Prostate gland (tissue), 2 donors: ENCODE measurements at regions not wholly inside any gene's neighbourhood (a gene's known extent, or its start where the extent isn't known, plus 50 kb on each side); places are given as distances from the start of the nearest gene placed in this dataset.
"Not testable (repeated sequence)": the region's sequence is repeated elsewhere in the genome, so short reads cannot be mapped to it uniquely, and the experiment has no call there.

Source experiments
- POLR2A ChIP-seq: fragments of 450-650 bp; IDR thresholded peaks from one replicate; pipeline ENCODE4 v1.6.1; 2016; ENCODE audit warnings: antibody characterized with exemption, mild to moderate bottlenecking
- TF ChIP-seq, protein P1 (sequence below), 4 experiments: fragments of 200-600 bp in 2 of 4; fragments of 450-650 bp in 2 of 4; sonication (generic) in 2 of 4; IDR thresholded peaks; 1 replicate in 3 of 4; 2 replicates in 1 of 4; pipeline ENCODE4 v1.5.1; 2016 to 2019; ENCODE audit warnings: antibody characterized with exemption in 4 of 4, mild to moderate bottlenecking in 2 of 4, moderate library complexity in 2 of 4

DNA sequence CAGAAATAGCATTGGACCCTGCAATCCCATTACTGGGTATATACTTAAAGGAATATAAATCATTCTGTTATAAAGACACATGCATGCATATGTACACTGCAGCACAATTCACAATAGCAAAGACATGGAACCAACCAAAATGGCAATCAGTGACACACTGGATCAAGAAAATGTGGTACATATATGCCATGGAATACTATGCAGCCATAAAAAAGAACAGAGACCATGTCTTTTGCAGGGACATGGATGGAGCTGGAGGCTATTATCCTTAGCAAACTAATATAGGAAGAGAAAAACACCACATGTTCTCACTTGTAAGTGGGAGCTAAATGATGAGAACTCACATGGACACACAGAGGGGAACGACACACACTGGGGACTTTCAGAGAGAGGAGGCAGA is 53.9 kb upstream of the GOLGA8A start:
- TF ChIP-seq, protein P1, sequence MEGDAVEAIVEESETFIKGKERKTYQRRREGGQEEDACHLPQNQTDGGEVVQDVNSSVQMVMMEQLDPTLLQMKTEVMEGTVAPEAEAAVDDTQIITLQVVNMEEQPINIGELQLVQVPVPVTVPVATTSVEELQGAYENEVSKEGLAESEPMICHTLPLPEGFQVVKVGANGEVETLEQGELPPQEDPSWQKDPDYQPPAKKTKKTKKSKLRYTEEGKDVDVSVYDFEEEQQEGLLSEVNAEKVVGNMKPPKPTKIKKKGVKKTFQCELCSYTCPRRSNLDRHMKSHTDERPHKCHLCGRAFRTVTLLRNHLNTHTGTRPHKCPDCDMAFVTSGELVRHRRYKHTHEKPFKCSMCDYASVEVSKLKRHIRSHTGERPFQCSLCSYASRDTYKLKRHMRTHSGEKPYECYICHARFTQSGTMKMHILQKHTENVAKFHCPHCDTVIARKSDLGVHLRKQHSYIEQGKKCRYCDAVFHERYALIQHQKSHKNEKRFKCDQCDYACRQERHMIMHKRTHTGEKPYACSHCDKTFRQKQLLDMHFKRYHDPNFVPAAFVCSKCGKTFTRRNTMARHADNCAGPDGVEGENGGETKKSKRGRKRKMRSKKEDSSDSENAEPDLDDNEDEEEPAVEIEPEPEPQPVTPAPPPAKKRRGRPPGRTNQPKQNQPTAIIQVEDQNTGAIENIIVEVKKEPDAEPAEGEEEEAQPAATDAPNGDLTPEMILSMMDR (IDR thresholded peaks at IDR 0.05), result not testable (repeated sequence)
- not testable (repeated sequence) for TF ChIP-seq POLR2A
